ENCODE measurements at regions not wholly inside any gene's neighbourhood (a gene's known extent, or its start where the extent isn't known, plus 50 kb on each side); places are given as distances from the start of the nearest gene placed in this dataset.

GRCh38 chr5:115348175-115348574, 51.7 kb upstream of the CCDC112 start:
- ATAC-seq (no peak), DNase-seq (no peak)
- no peaks in the 10 kb centered on the region for H3K36me3 Mint-ChIP-seq (ENCODE audit: low read depth)
- POLR2A ChIA-PET, result no interaction called here
- no peaks in the 10 kb centered on the region for H3K4me1 Mint-ChIP-seq
- H3K27me3 Mint-ChIP-seq, result peaks cover 30% of the 10 kb centered on the region
- no peak overlapping the region for H3K27ac Mint-ChIP-seq
- intact Hi-C loops (cut with DNase I, micrococcal nuclease), result no loop called here
- CTCF ChIA-PET, result no interaction called here
- H3K9me3 Mint-ChIP-seq (ENCODE audit: low read depth), result no peaks in the 10 kb centered on the region
- H3K4me3 Mint-ChIP-seq, result no peak overlapping the region
